ENCODE measurements at regions not wholly inside any gene's neighbourhood (a gene's known extent, or its start where the extent isn't known, plus 50 kb on each side); places are given as distances from the start of the nearest gene placed in this dataset.

- no peaks in the 10 kb centered on the region for H3K4me1 Mint-ChIP-seq
- DNase-seq (no peak), ATAC-seq (ENCODE audit: low read depth in 2 of 2) (no peak)
- H3K9me3 Mint-ChIP-seq, result no peaks in the 10 kb centered on the region
- no peak overlapping the region for H3K4me3 Mint-ChIP-seq
- H3K27me3 Mint-ChIP-seq, result peaks cover 0 to 18% (median 4%) of the 10 kb centered on the region in 3 donors
- no peaks in the 10 kb centered on the region for H3K36me3 Mint-ChIP-seq
- H3K27ac Mint-ChIP-seq, result no peak overlapping the region
Observed at GRCh38 chrX:69110116-69110530, 55.1 kb downstream of the PJA1 start.

- Mint-ChIP-seq H3K27me3 (peaks cover 0 to 18% (median 4%) of the 10 kb centered on the region in 3 donors), H3K4me3 (no peak overlapping the region), H3K27ac (no peak overlapping the region), H3K9me3 (no peaks in the 10 kb centered on the region), H3K36me3 (no peaks in the 10 kb centered on the region), H3K4me1 (no peaks in the 10 kb centered on the region)
- no peak for DNase-seq
- ATAC-seq (ENCODE audit: low read depth in 2 of 2), result no peak
Observed at GRCh38 chrX:69109706-69110105, 55.5 kb downstream of the PJA1 start.

DNA sequence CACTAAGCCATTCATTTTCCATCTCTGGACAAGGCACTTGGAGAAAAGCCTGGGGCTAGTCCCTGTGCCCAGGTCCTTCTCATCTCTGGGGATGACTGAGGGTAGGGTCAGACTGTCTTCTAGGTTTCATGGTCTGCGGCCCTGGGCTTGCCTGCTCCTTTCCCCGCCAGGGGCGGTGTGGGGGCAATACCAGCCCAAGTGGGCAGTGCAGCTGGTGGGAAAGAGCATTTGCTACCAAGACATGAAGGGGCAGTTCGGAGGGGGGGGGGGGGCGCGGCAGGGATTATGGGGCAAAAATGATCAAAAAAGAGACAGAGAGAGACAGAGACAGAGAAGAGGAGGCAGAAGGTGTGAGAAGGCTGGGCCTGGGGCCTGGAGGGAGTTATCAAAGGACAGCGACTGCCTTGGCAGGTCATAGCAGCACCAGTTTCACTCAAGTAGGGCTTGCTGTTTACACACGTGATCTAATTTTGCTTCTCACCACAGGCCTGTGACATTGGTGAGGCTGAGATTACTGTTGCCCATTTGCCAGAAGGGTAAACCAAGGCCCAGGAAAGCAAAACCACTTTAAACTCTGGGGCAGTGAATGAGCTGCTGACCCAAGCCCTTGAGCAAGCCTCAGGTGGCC is 56.1 kb downstream of the PJA1 start:
- Mint-ChIP-seq H3K9me3 (no peaks in the 10 kb centered on the region), H3K36me3 (no peaks in the 10 kb centered on the region), H3K27me3 (peaks cover 0 to 18% (median 4%) of the 10 kb centered on the region in 3 donors), H3K4me3 (no peak overlapping the region), H3K27ac (no peak overlapping the region), H3K4me1 (no peaks in the 10 kb centered on the region)
- ATAC-seq (ENCODE audit: low read depth in 2 of 2), result no peak
- no peak for DNase-seq

DNA sequence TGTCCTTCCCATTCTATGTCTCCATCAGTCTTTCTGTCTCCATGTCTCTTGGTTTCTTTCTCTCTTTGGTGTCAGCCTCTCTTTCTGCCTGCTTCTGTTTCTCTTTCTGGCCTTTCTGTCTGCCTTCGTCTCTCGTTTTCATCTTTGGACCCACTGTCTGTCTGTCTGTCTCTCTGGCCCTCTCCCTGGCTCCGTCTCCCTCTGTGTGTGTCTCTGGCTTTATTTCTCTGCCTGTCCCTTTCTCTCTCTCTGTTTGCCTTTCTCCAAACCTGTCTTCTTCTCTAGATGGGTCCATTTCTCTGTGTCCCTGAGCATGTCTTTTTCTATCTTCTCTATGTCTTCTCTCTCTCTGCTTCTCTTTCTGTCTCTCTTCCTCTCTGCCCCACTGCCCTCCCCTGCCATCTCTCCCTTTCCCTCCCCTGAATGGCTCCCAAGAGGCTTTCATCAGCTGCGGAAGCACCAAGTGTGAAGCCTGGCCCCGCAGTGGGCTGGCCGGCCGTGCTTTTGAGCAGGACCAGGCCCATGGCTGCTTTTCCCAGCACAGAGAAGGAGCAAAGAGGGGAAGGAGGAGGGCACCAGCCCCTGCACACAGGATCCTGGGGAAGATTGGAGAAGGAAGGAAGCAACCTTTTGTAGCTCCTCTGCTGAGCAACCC is 57.4 kb downstream of the PJA1 start:
- ATAC-seq (ENCODE audit: low read depth in 2 of 2), result no peak

GRCh38 chrX:69107231-69107739 is 58.0 kb downstream of the PJA1 start:
- ATAC-seq (ENCODE audit: low read depth in 2 of 2), result no peak
- no peaks in the 10 kb centered on the region for H3K4me1 Mint-ChIP-seq
- no peak overlapping the region for H3K27ac Mint-ChIP-seq
- DNase-seq, result no peak
- no peak overlapping the region for H3K4me3 Mint-ChIP-seq
- no peaks in the 10 kb centered on the region for H3K36me3 Mint-ChIP-seq
- H3K27me3 Mint-ChIP-seq, result peaks cover 0 to 31% (median 4%) of the 10 kb centered on the region in 3 donors
- no peaks in the 10 kb centered on the region for H3K9me3 Mint-ChIP-seq

More for the DNA sequence above, 57.4 kb downstream of the PJA1 start:
- Mint-ChIP-seq H3K36me3 (no peaks in the 10 kb centered on the region), H3K27ac (no peak overlapping the region), H3K9me3 (no peaks in the 10 kb centered on the region), H3K4me3 (no peak overlapping the region), H3K4me1 (no peaks in the 10 kb centered on the region), H3K27me3 (peaks cover 0 to 25% (median 4%) of the 10 kb centered on the region in 3 donors)
- DNase-seq, result no peak

GRCh38 chrX:69104756-69105434 is 60.4 kb downstream of the PJA1 start:
- Mint-ChIP-seq H3K27me3 (peaks cover 0 to 31% (median 4%) of the 10 kb centered on the region in 3 donors), H3K36me3 (no peaks in the 10 kb centered on the region), H3K9me3 (no peaks in the 10 kb centered on the region), H3K4me3 (no peak overlapping the region), H3K27ac (no peak overlapping the region), H3K4me1 (no peaks in the 10 kb centered on the region)
- no peak for DNase-seq
- ATAC-seq (ENCODE audit: low read depth in 2 of 2), result no peak

GRCh38 chrX:69103539-69103938 is 61.7 kb downstream of the PJA1 start:
- H3K4me3 Mint-ChIP-seq, result no peak overlapping the region
- no peaks in the 10 kb centered on the region for H3K9me3 Mint-ChIP-seq
- DNase-seq, result no peak
- no peaks in the 10 kb centered on the region for H3K36me3 Mint-ChIP-seq
- peaks cover 0 to 23% (median 4%) of the 10 kb centered on the region in 3 donors for H3K27me3 Mint-ChIP-seq
- no peak overlapping the region for H3K27ac Mint-ChIP-seq
- ATAC-seq (ENCODE audit: low read depth in 2 of 2), result no peak
- no peaks in the 10 kb centered on the region for H3K4me1 Mint-ChIP-seq

GRCh38 chrX:69102612-69103194 is 62.5 kb downstream of the PJA1 start:
- no peak for ATAC-seq (ENCODE audit: low read depth in 2 of 2)
- peaks cover 0 to 4% (median 0%) of the 10 kb centered on the region in 7 donors for H3K9me3 Mint-ChIP-seq
- no peak overlapping the region for H3K4me3 Mint-ChIP-seq
- peaks cover 0 to 18% (median 2%) of the 10 kb centered on the region in 3 donors for H3K27me3 Mint-ChIP-seq
- no peaks in the 10 kb centered on the region for H3K4me1 Mint-ChIP-seq
- no peaks in the 10 kb centered on the region for H3K36me3 Mint-ChIP-seq
- H3K27ac Mint-ChIP-seq, result peak overlapping the region in 1 of 6 donors; percentile 83
- no peak for DNase-seq

DNA sequence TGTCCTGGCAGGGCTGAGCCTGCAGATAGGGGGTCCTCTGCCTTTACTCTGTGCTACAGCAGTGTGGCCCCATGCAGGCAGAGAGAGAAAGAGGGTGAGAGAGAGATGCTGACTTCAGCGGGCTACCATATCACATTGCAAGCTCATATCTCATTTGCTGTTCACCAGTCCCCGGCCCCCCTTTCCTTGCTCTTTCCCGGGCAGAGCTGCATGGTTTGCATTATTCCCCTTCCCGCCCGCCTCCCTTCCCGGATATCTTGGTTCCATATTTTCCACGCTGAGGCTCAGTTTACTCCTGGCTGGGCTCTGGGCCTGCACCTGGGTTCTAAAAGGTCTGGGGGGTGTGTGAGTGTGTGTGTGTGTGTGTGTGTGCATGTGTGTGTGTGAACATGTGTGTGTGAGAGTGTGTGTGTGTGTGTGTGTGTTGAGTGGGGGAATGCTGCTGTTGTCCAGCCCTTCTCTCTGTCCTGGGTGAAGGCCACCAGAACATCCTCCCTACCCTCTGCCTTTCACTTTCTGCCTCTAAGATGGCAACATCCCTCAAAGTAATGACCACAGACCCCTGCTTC is 63.5 kb downstream of the PJA1 start:
- H3K27me3 Mint-ChIP-seq, result peaks cover 0 to 13% (median 0%) of the 10 kb centered on the region in 3 donors

GRCh38 chrX:69100478-69100877 is 64.8 kb downstream of the PJA1 start:
- no peak for DNase-seq
- Mint-ChIP-seq H3K4me3 (no peak overlapping the region), H3K9me3 (peaks cover 0 to 4% (median 0%) of the 10 kb centered on the region in 7 donors), H3K27me3 (peaks cover 0 to 13% (median 0%) of the 10 kb centered on the region in 3 donors), H3K4me1 (no peaks in the 10 kb centered on the region), H3K27ac (no peak overlapping the region), H3K36me3 (no peaks in the 10 kb centered on the region)
- ATAC-seq (ENCODE audit: low read depth in 2 of 2), result no peak

More for the DNA sequence above, 63.5 kb downstream of the PJA1 start:
- no peak for DNase-seq
- H3K4me3 Mint-ChIP-seq, result peak overlapping the region in 1 of 8 donors; percentile 2
- H3K9me3 Mint-ChIP-seq, result peaks cover 0 to 4% (median 0%) of the 10 kb centered on the region in 7 donors
- peak overlapping the region in 1 of 6 donors; percentile 83 for H3K27ac Mint-ChIP-seq
- H3K4me1 Mint-ChIP-seq, result no peaks in the 10 kb centered on the region
- ATAC-seq (ENCODE audit: low read depth in 2 of 2), result no peak
- H3K36me3 Mint-ChIP-seq, result no peaks in the 10 kb centered on the region

DNA sequence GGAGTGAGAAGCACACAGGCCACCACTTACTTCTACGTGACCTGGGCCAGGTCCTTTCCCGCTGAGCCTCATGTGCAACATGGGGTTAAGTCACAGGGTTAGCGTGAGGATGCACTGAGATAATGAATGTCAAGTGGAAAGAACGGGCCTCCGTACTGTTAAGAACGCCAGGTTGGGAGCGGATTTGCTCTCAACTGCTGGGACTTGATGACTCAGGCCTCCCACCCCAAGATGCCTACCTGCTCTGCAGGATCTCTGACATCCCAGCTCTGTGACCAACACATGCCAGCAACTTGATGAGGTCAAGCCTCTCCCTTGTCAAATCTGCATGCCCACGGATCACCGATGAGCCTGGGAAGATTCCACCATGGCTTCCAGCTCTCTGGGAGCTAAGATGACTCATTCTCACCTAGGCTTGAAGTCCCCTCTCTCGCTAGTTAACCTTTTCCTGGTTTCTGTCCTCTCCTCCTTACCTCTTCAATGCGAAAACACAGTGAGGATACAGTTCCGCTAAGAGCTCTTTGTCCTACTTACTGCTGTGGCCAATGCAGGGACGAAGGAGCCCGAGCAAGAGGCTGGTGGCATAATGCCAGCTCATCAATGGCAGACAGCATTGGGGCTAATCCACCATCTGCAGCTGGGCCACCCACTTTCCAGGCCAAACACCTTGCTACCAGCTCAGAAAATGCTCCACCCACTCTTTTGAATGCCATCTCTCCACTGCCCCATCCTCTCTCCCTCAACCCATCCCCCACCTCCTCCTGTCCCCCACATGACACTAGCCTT is 67.6 kb downstream of the PJA1 start:
- Mint-ChIP-seq H3K27ac (no peak overlapping the region), H3K4me1 (no peaks in the 10 kb centered on the region), H3K9me3 (peaks cover 0 to 4% (median 0%) of the 10 kb centered on the region in 7 donors), H3K4me3 (no peak overlapping the region), H3K36me3 (no peaks in the 10 kb centered on the region), H3K27me3 (peaks cover 0 to 4% (median 0%) of the 10 kb centered on the region in 3 donors)
- DNase-seq (no peak), ATAC-seq (ENCODE audit: low read depth in 2 of 2) (no peak)

DNA sequence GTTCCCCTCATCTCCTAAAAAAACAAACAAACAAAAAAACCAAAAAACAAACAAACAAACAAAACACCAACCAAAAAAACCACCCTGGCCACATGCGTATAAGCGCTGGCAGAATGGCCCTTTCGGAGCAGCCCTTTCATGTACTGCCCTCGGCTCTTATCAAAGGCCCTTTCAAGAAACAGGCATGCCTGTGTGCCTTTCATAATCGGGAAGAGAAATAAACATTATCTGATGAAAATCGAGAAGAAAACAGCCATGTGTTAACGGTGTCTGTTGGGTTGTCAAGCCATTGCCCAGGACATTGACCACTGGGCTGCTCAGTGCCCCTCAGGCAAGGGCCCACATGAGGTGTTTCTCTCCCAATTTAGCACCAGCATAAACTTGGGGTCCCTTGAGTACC is 68.3 kb downstream of the PJA1 start:
- no peak overlapping the region for H3K27ac Mint-ChIP-seq
- H3K27me3 Mint-ChIP-seq, result no peaks in the 10 kb centered on the region
- ATAC-seq (ENCODE audit: low read depth in 2 of 2) (no peak), DNase-seq (no peak)
- peaks cover 0 to 4% (median 0%) of the 10 kb centered on the region in 7 donors for H3K9me3 Mint-ChIP-seq
- no peak overlapping the region for H3K4me3 Mint-ChIP-seq
- no peaks in the 10 kb centered on the region for H3K4me1 Mint-ChIP-seq
- H3K36me3 Mint-ChIP-seq, result no peaks in the 10 kb centered on the region

Data from naive B cell (primary cell).